Muscle of leg (tissue), 3 donors: ENCODE measurements at regions not wholly inside any gene's neighbourhood (a gene's known extent, or its start where the extent isn't known, plus 50 kb on each side); places are given as distances from the start of the nearest gene placed in this dataset.

Experiments
- DNase-seq: peaks from one replicate; pipeline ENCODE4 v3.0.0; 2013
- H3K27ac ChIP-seq: one replicate; pipeline ENCODE4 v1.5.1; 2013; ENCODE audit warnings: mild to moderate bottlenecking, low read length, control low read depth
- H3K27me3 ChIP-seq: one replicate; pipeline ENCODE4 v1.6.1; 2013; ENCODE audit warnings: low read length; ENCODE audit not compliant: control insufficient read depth, insufficient read depth
- H3K36me3 ChIP-seq: one replicate; pipeline ENCODE4 v1.6.1; 2013; ENCODE audit warnings: low read length; ENCODE audit not compliant: control insufficient read depth, insufficient read depth
- H3K4me1 ChIP-seq: one replicate; pipeline ENCODE4 v1.6.1; 2013; ENCODE audit warnings: low read length; ENCODE audit not compliant: control insufficient read depth, insufficient read depth
- H3K4me3 ChIP-seq: one replicate; pipeline ENCODE4 v1.5.1; 2013; ENCODE audit warnings: low read length, control low read depth
- H3K9me3 ChIP-seq: replicated peaks from 2 replicates; pipeline ENCODE4 v1.6.1; 2013; ENCODE audit warnings: low read depth, low read length; ENCODE audit not compliant: control insufficient read depth
- WGBS: methylation state at CpG from one replicate; pipeline ENCODE4 v1.1.5; 2013; ENCODE audit warnings: missing lambda C conversion rate; ENCODE audit not compliant: insufficient coverage; 5-methylcytosine and 5-hydroxymethylcytosine counted together

DNA sequence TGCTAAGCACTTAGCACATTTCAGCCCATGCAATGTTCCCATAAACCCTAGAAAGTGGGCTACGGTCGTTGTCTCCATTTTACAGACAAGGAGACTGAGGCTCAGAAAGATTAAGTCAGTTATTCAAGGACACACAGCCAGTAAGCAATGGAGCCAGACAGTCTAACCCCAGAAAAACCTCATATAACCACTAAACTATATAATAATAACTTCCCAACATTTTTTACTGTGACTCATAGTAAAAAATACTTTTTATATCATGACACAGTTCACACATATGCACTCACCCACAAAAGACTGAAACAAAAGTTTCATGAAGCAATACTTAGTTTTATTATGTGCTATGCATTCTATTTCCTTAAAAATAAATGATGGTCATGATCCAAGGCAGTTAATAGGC lies 66.2 kb upstream of the EYA2 start:
- H3K9me3 ChIP-seq = no peaks in the 10 kb centered on the region

DNA sequence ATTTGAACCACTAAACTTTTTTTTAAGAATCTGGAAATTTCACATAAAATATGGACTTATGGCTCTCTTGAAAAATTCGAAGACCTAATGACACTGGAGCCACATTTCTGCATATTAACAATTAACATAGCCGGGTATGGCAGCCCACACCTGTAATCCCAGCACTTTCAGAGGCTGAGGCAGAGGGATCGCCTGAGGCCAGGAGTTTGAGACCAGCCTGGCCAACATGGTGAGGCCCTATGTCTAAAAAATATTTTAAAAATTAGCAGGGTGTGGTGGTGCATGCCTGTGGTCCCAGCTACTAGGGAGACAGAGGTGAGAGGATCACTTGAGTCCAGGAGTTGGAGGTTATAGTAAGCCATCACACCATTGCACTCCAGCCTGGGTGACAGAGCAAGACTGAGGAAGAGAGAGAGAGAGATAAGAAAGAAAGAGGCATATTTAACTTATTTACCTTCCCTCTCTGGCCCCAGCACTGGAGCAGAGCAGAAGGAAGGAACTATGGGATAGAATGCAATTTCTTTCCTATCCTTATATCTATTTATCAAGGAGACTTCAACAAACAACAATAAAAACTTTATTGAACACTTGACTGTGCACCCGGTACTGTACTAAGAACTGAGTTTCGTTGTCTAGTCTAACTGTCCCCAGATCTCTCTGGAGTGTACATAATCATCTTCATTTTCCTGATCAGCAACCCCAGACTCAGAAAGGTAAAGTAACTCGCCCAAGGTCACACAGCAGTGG lies 63.6 kb upstream of the EYA2 start:
- 100% methylated on average over 2 of the region's 6 CpGs for WGBS
- Histone ChIP-seq H3K4me1 (no peaks in the 10 kb centered on the region), H3K4me3 (no peak overlapping the region), H3K27me3 (no peaks in the 10 kb centered on the region), H3K9me3 (no peaks in the 10 kb centered on the region), H3K27ac (no peak overlapping the region), H3K36me3 (no peaks in the 10 kb centered on the region)
- DNase-seq = no peak

More for the DNA sequence above, 66.2 kb upstream of the EYA2 start:
- H3K27me3 ChIP-seq = no peaks in the 10 kb centered on the region
- DNase-seq = no peak
- no peak overlapping the region for H3K27ac ChIP-seq
- H3K36me3 ChIP-seq = no peaks in the 10 kb centered on the region
- no peak overlapping the region for H3K4me3 ChIP-seq
- no peaks in the 10 kb centered on the region for H3K4me1 ChIP-seq
- 69% methylated on average over 2 of the region's 2 CpGs for WGBS

DNA sequence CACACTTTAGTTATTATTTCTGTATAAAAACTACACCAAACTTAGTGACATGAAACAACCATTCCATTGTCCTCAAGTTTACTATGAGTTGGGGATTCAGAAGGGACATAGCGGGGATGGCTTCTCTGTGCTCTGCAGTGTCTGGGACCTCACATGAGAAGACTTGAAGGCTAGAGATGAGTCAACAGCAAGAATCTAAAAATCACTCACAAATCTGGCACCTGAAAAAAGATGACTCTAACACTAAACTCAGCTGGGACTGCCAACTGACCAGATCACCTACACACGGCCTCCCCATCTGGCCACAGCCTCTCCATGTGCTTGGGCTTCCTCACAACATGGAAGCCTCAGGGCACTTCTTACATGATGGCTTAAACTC lies 63.0 kb upstream of the EYA2 start:
- H3K27me3 ChIP-seq = no peaks in the 10 kb centered on the region
- DNase-seq = no peak
- WGBS = 78% methylated on average over 1 of the region's 2 CpGs

DNA sequence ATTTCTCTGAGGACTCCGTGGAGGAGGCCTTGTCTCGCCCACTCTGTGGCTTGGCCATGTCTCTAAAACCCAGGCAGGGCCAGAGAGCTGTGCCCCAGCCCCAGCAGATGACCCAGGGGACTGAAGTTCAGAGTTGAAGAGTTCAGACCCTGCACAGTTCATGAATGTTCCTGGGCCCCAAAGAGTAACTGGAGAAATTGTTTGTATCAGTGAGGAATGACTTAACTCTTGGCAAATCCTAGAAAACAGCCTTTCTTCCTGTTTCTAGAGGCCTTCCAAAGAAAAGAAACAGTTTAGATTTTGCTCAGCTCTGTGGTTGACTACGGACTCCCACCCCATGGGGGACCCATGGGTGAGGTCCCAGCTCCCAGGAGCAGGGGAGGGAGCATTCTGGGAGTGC lies 62.1 kb upstream of the EYA2 start:
- DNase-seq = peak; percentile 40
- no peak overlapping the region for H3K4me3 ChIP-seq
- peak overlapping the region; percentile 13 for H3K27ac ChIP-seq
- no peaks in the 10 kb centered on the region for H3K36me3 ChIP-seq
- 80% methylated on average over 2 of the region's 3 CpGs for WGBS
- H3K4me1 ChIP-seq = no peaks in the 10 kb centered on the region
- H3K27me3 ChIP-seq = no peaks in the 10 kb centered on the region
- H3K9me3 ChIP-seq = no peaks in the 10 kb centered on the region

More for the DNA sequence above, 63.0 kb upstream of the EYA2 start:
- H3K27ac ChIP-seq = no peak overlapping the region
- H3K9me3 ChIP-seq = no peaks in the 10 kb centered on the region
- no peaks in the 10 kb centered on the region for H3K4me1 ChIP-seq
- no peak overlapping the region for H3K4me3 ChIP-seq
- no peaks in the 10 kb centered on the region for H3K36me3 ChIP-seq

DNA sequence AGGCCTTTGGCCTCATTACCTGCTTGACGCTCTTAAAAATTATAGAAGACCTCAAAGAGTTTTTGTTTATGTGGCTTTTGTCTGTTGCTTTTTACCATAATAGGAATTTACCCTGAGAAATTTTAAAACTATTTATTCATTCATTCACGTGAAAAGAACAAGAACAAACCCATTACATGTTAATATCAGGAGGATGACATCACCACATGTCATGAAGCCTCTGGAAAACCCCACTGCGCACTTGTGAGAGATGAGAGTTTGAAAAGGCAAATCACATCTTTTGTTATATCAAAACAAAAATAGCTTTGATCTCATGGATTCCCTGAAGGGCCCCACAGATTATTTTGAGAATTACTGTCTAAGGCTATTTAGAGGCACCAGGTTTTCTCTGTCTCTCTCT lies 61.3 kb upstream of the EYA2 start:
- Histone ChIP-seq H3K9me3 (no peaks in the 10 kb centered on the region), H3K36me3 (no peaks in the 10 kb centered on the region), H3K27ac (no peak overlapping the region), H3K27me3 (no peaks in the 10 kb centered on the region), H3K4me1 (no peaks in the 10 kb centered on the region), H3K4me3 (no peak overlapping the region)
- no peak for DNase-seq
- WGBS = no CpG with 5 or more reads among the region's 3 CpGs

DNA sequence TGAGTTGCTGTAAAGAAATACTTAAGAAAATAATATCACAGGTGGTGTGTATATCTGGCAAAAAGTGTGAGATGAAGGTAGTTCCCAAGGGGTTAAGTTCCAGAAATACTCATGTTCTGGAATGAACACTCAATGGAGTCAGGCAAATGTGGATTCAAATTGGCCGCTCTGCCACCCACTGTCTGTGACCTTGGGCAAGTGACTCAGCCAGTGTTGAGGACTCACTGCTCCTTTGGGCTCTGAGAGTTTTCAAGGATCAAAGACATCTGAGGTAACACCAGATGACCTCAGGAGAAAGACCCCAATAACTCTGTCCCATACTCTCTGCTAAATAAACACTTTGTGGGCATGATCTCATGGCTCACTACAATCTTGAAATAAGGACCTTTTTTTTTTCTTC lies 59.2 kb upstream of the EYA2 start:
- Histone ChIP-seq H3K27me3 (peaks cover 2% of the 10 kb centered on the region), H3K4me3 (no peak overlapping the region), H3K9me3 (no peaks in the 10 kb centered on the region), H3K36me3 (no peaks in the 10 kb centered on the region), H3K4me1 (no peaks in the 10 kb centered on the region), H3K27ac (no peak overlapping the region)
- 100% methylated on average over 1 of the region's 1 CpG for WGBS
- DNase-seq = no peak

DNA sequence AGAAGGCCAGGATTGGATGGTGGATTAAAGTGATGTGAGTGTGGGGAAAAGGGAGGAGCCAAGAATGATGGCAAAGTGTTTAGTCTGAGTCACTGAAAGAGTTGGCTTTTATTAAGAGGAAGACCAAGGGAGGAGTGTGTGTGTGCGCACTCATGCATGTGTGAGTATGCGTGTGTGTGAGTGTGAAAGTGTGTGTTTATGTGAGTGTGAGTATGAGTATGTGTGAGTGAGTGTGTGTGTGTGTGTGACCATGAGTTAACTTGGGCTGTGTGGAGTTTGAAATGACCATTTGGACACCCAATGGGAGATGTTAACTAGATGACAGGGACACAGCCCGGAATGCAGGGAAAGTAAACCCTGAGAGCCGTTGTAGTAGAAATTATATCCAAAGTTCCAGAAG lies 57.6 kb upstream of the EYA2 start:
- H3K4me1 ChIP-seq = no peaks in the 10 kb centered on the region
- H3K27me3 ChIP-seq = peaks cover 2% of the 10 kb centered on the region
- WGBS = 76% methylated on average over 3 of the region's 4 CpGs
- no peak for DNase-seq
- no peaks in the 10 kb centered on the region for H3K9me3 ChIP-seq
- no peaks in the 10 kb centered on the region for H3K36me3 ChIP-seq
- no peak overlapping the region for H3K4me3 ChIP-seq
- no peak overlapping the region for H3K27ac ChIP-seq

DNA sequence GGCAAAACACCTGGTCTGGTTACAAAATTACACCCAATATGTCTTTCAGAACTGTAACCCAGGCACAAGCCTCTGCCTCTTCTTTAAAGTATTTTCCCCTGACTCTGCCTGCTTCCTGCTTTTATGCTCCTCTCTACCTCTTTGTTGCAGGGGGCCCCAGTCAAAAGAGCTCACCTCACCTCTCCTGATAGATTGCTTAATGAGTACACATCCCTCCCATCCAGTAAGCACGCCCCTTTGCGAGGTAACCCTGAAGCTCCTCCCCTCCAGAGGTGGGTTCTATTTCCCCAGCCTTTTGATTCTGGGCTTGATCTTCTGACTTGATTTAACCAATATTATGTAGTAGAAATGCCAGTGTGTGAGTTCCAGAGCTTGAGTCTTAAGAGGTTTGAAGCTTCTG lies 56.6 kb upstream of the EYA2 start:
- no peaks in the 10 kb centered on the region for H3K4me1 ChIP-seq
- H3K27ac ChIP-seq = no peak overlapping the region
- no peak overlapping the region for H3K4me3 ChIP-seq
- no CpG with 5 or more reads among the region's 2 CpGs for WGBS
- DNase-seq = no peak
- no peaks in the 10 kb centered on the region for H3K36me3 ChIP-seq
- no peaks in the 10 kb centered on the region for H3K9me3 ChIP-seq
- H3K27me3 ChIP-seq = peaks cover 2% of the 10 kb centered on the region

DNA sequence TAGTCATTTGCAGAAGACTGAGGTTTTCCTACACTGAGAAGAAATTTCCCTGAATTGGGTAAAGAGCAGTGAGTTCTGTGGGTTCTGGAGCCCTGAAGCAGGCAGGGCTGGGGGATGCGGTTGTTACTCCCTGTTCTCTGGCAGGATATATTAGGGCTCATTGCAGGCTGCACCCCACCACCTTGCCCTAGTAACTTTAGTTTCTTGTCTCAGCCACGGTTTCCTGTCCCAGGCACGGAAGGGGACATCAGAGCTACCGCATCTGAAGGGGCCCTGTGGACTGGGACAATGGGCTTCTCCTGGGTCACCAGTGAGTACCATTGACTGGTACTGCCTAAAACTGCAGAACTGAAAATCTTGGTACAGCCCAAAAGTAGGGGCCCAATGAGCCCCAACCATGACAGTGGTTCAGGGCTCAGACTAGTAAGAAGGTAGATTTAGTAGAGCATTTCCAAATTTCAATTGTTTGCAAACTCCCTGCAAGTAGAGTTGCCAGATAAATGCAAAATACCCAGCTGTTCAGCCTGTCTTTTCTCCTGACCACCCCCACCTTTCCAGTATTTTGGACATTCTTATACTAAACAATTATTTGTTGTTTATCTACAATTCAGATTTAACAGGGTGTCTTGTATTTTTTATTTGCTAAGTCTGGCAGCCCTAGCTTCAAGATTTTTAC lies 54.5 kb upstream of the EYA2 start:
- WGBS = 85% methylated on average over 3 of the region's 4 CpGs
- H3K9me3 ChIP-seq = no peaks in the 10 kb centered on the region
- peaks cover 2% of the 10 kb centered on the region for H3K27me3 ChIP-seq
- no peaks in the 10 kb centered on the region for H3K36me3 ChIP-seq
- H3K27ac ChIP-seq = no peak overlapping the region
- no peak overlapping the region for H3K4me3 ChIP-seq
- no peaks in the 10 kb centered on the region for H3K4me1 ChIP-seq
- DNase-seq = no peak
